ENCODE measurements at regions not wholly inside any gene's neighbourhood (a gene's known extent, or its start where the extent isn't known, plus 50 kb on each side); places are given as distances from the start of the nearest gene placed in this dataset.

DNA sequence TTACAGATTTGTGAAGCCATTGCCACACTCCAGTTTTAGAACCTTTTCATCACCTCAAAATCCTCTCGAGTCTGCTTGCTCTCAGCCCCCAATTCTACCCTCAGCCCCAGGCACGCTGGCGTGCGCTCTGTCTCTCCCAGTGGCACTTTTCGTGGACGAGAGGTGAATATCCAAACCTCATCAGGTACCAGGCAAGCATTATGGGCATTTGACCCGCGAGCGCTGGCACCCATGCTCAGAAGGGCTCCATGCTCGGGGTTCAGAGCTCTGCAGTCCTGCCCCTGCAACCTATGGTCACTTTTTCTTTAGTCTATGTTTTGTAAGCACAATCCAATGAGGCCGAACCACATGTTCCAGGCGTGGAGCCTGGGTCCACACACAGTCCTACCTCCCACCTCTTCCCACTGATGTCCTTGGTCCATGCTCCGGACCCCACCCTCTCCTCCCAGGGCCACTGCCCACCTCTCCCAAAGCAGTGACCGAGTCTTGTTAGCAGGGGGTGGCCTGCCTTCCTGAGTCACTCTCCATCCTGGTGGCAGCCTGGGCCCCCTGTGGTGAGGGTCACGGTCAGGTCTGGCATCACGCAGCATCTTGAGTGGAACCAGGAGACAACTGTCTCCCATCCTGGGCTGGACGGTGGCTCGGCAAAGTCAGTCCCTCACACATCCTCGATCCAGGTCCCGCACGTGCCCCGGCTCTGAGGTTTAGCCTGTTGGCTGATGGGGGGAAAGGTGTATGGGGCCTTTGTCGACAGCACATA, 256.9 kb downstream of the NDUFA10 start:
- no peaks in the 10 kb centered on the region for H3K36me3 ChIP-seq (ENCODE audit: insufficient read depth)
- H3K4me3 ChIP-seq: no peak overlapping the region
- no peak overlapping the region for H3K27ac ChIP-seq (ENCODE audit: low read depth)
- no peaks in the 10 kb centered on the region for H3K9me2 ChIP-seq (ENCODE audit: insufficient read depth)
- no peaks in the 10 kb centered on the region for H3K27me3 ChIP-seq (ENCODE audit: insufficient read depth)
- DNase-seq (ENCODE audit: low spot score): no peak
- H3F3A ChIP-seq (replicated peaks; ENCODE audit: low read depth): no peaks in the 10 kb centered on the region
- ATAC-seq: no peak
- H3K9me3 Mint-ChIP-seq: no peaks in the 10 kb centered on the region
- H2AFZ ChIP-seq: no peak overlapping the region
- H3K4me1 ChIP-seq (ENCODE audit: insufficient read depth): no peaks in the 10 kb centered on the region
- no peaks in the 10 kb centered on the region for H4K20me1 ChIP-seq (replicated peaks; ENCODE audit: insufficient read depth)
- H3K27ac Mint-ChIP-seq: no peak overlapping the region
- H3K4me2 ChIP-seq: no peak overlapping the region
- no peak overlapping the region for H3K4me3 Mint-ChIP-seq
- H3K36me3 Mint-ChIP-seq (ENCODE audit: low read depth): peaks cover 2% of the 10 kb centered on the region; the same call in 1 of the 3 replicates
- no peaks in the 10 kb centered on the region for H3K79me2 ChIP-seq (replicated peaks; ENCODE audit: insufficient read depth)
- H3K4me1 Mint-ChIP-seq: no peaks in the 10 kb centered on the region
- H3K27me3 Mint-ChIP-seq (ENCODE audit: insufficient read depth, low read depth, poor library complexity): peaks cover 6% of the 10 kb centered on the region
- TF ChIP-seq EZH2phosphoT487 (IDR thresholded peaks at IDR 0.05; ENCODE audit: unreplicated experiment): no peak
- TF ChIP-seq NANOG (IDR thresholded peaks at IDR 0.05; ENCODE audit: borderline replicate concordance): no peak
- TF ChIP-seq POLR2AphosphoS5 (IDR thresholded peaks at IDR 0.05; ENCODE audit: low read depth): no peak
- TF ChIP-seq, protein P1, sequence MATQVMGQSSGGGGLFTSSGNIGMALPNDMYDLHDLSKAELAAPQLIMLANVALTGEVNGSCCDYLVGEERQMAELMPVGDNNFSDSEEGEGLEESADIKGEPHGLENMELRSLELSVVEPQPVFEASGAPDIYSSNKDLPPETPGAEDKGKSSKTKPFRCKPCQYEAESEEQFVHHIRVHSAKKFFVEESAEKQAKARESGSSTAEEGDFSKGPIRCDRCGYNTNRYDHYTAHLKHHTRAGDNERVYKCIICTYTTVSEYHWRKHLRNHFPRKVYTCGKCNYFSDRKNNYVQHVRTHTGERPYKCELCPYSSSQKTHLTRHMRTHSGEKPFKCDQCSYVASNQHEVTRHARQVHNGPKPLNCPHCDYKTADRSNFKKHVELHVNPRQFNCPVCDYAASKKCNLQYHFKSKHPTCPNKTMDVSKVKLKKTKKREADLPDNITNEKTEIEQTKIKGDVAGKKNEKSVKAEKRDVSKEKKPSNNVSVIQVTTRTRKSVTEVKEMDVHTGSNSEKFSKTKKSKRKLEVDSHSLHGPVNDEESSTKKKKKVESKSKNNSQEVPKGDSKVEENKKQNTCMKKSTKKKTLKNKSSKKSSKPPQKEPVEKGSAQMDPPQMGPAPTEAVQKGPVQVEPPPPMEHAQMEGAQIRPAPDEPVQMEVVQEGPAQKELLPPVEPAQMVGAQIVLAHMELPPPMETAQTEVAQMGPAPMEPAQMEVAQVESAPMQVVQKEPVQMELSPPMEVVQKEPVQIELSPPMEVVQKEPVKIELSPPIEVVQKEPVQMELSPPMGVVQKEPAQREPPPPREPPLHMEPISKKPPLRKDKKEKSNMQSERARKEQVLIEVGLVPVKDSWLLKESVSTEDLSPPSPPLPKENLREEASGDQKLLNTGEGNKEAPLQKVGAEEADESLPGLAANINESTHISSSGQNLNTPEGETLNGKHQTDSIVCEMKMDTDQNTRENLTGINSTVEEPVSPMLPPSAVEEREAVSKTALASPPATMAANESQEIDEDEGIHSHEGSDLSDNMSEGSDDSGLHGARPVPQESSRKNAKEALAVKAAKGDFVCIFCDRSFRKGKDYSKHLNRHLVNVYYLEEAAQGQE (IDR thresholded peaks at IDR 0.05; ENCODE audit: unreplicated experiment): no peak
- TF ChIP-seq, protein P2, sequence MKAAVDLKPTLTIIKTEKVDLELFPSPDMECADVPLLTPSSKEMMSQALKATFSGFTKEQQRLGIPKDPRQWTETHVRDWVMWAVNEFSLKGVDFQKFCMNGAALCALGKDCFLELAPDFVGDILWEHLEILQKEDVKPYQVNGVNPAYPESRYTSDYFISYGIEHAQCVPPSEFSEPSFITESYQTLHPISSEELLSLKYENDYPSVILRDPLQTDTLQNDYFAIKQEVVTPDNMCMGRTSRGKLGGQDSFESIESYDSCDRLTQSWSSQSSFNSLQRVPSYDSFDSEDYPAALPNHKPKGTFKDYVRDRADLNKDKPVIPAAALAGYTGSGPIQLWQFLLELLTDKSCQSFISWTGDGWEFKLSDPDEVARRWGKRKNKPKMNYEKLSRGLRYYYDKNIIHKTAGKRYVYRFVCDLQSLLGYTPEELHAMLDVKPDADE (IDR thresholded peaks at IDR 0.05): no peak
- no peak for TF ChIP-seq ZNF331 (CRISPR knock-in tag; IDR thresholded peaks at IDR 0.05; ENCODE audit: low read depth)
- no peak for TF ChIP-seq ZNF114 (CRISPR knock-in tag; IDR thresholded peaks at IDR 0.05)
- no peak for TF ChIP-seq CREB1 (CRISPR knock-in tag; IDR thresholded peaks at IDR 0.05; ENCODE audit: low read depth)

- Mint-ChIP-seq H3K36me3 (ENCODE audit: low read depth) (no peaks in the 10 kb centered on the region), H3K27me3 (ENCODE audit: insufficient read depth, low read depth, poor library complexity) (peaks cover 4% of the 10 kb centered on the region), H3K27ac (no peak overlapping the region), H3K4me3 (no peak overlapping the region), H3K9me3 (peaks cover 1% of the 10 kb centered on the region; the same call in 2 of the 3 replicates), H3K4me1 (no peaks in the 10 kb centered on the region)
- Histone ChIP-seq H3K4me3 (no peak overlapping the region), H2AFZ (no peak overlapping the region), H3K36me3 (ENCODE audit: insufficient read depth) (no peaks in the 10 kb centered on the region), H3K27me3 (ENCODE audit: insufficient read depth) (no peaks in the 10 kb centered on the region), H3K9me2 (ENCODE audit: insufficient read depth) (no peaks in the 10 kb centered on the region), H3K4me1 (ENCODE audit: insufficient read depth) (no peaks in the 10 kb centered on the region), H3K27ac (ENCODE audit: low read depth) (no peak overlapping the region), H3K79me2 (replicated peaks; ENCODE audit: insufficient read depth) (no peaks in the 10 kb centered on the region), H3F3A (replicated peaks; ENCODE audit: low read depth) (no peaks in the 10 kb centered on the region), H3K4me2 (no peak overlapping the region), H4K20me1 (replicated peaks; ENCODE audit: insufficient read depth) (no peaks in the 10 kb centered on the region)
- ATAC-seq: no peak
- no peak for DNase-seq (ENCODE audit: low spot score)
- TF ChIP-seq ZNF462 (CRISPR knock-in tag; IDR thresholded peaks at IDR 0.05) (no peak), POLR2AphosphoS5 (IDR thresholded peaks at IDR 0.05; ENCODE audit: low read depth) (no peak), EZH2phosphoT487 (IDR thresholded peaks at IDR 0.05; ENCODE audit: unreplicated experiment) (no peak)
Observed at GRCh38 chr2:239767021-239767905, 257.9 kb downstream of the NDUFA10 start.
